ENCODE measurements at regions not wholly inside any gene's neighbourhood (a gene's known extent, or its start where the extent isn't known, plus 50 kb on each side); places are given as distances from the start of the nearest gene placed in this dataset.
"Not testable (repeated sequence)": the region's sequence is repeated elsewhere in the genome, so short reads cannot be mapped to it uniquely, and the experiment has no call there.

DNA sequence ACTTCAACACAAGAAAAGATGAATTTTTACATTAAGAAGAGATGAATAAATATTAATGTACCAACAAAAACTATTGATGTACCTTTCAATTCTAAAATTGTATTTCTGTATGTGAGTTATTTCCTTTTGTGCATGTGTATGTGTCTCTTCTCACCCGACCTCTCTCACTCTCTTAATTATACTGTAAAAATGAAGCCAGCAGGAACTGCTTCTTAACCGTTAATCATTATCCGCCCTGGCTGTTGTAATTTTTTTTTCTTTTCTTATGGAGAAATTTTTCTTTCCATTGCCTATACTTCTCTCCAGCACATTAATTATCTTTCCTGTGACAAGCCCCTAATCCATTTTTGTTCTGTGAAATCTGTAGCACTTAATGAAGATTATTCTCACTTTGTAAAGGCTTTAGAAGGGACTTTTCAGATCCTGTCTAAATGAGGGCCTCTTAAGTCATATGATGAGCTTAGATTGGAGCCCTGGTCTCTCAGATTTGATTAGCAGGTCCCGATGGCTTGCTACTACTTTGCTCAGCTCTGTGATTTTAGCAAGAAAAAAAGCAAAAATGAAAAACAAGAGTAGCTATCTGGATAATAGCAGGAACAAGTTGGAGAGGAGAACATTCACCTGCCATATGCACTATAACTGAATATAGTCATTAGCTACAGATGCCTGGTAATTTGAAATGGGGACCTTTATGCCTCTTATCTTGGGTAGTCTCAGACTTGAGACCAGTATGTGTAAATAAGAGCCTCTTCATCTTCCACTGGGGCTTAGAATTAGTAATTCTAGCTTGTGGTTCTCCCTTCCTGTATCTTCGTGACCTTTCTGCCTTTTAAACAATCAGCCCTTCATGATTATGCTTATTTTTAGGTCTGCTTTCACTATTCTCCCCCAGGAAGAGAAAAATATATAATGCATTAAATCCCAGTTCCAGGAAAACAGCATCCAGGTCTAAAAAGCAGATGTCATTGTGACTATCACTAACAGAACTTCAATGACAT lies 80.0 kb upstream of the COL1A2 start:
- H3K4me1 ChIP-seq: no peaks in the 10 kb centered on the region
- H3K36me3 ChIP-seq: no peaks in the 10 kb centered on the region

DNA sequence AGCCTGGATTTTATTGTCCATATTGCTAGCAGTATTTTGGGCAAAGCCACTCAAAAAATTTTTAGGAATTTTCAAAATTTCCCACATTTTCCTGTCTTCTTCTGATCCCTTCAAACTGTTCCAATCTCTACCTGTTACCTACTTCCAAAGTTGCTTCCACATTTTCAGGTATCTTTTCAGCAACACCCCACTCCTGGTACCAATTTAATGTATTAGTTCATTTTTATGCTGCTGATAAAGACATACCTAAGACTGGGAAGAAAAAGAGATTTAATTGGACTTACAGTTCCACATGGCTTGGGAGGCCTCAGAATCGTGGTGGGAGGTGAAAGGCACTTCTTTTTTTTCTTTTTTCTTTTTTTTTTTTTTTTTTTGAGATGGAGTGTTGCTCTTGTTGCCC lies 73.6 kb upstream of the COL1A2 start:
- H3K4me1 ChIP-seq; H3K9me3 ChIP-seq; H3K36me3 ChIP-seq; DNase-seq; H3K4me3 ChIP-seq (ENCODE audit: low read depth, low read length); H3K27me3 ChIP-seq: not testable (repeated sequence)

More for the DNA sequence above, 80.0 kb upstream of the COL1A2 start:
- TF ChIP-seq, protein P1, sequence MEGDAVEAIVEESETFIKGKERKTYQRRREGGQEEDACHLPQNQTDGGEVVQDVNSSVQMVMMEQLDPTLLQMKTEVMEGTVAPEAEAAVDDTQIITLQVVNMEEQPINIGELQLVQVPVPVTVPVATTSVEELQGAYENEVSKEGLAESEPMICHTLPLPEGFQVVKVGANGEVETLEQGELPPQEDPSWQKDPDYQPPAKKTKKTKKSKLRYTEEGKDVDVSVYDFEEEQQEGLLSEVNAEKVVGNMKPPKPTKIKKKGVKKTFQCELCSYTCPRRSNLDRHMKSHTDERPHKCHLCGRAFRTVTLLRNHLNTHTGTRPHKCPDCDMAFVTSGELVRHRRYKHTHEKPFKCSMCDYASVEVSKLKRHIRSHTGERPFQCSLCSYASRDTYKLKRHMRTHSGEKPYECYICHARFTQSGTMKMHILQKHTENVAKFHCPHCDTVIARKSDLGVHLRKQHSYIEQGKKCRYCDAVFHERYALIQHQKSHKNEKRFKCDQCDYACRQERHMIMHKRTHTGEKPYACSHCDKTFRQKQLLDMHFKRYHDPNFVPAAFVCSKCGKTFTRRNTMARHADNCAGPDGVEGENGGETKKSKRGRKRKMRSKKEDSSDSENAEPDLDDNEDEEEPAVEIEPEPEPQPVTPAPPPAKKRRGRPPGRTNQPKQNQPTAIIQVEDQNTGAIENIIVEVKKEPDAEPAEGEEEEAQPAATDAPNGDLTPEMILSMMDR (IDR thresholded peaks at IDR 0.05; ENCODE audit: low read depth, low read length): no peak
- peaks cover 3% of the 10 kb centered on the region; the same call in 1 of the 2 replicates for H3K27me3 ChIP-seq
- H3K9me3 ChIP-seq: no peaks in the 10 kb centered on the region
- no peak for DNase-seq
- H3K4me3 ChIP-seq (ENCODE audit: low read depth, low read length): no peak overlapping the region

DNA sequence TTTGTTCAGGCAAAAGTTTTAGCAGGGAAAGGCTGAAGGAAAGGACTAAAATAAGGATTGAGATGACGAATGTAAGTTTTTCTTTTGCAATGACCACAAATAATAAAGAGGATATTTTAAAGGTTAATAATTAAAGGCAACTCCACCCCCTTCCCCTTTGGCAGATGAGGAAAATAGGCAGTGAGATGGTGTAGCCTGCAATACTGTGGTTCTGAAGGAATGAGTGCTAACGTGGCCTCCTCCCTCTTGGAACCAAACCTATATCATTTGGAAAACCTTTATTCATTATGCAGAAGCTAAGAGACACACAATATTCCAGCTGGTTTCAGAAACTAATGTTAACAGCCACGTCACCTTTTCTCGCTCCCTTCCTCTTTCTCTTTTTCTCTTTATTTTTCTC lies 70.9 kb upstream of the COL1A2 start:
- TF ChIP-seq, protein P1 (IDR thresholded peaks at IDR 0.05; ENCODE audit: low read depth, low read length): no peak
- DNase-seq: no peak
- H3K4me3 ChIP-seq (ENCODE audit: low read depth, low read length): no peak overlapping the region
- no peaks in the 10 kb centered on the region for H3K27me3 ChIP-seq
- H3K9me3 ChIP-seq: no peaks in the 10 kb centered on the region
- no peaks in the 10 kb centered on the region for H3K4me1 ChIP-seq
- no peaks in the 10 kb centered on the region for H3K36me3 ChIP-seq

- Histone ChIP-seq H3K27me3 (no peaks in the 10 kb centered on the region), H3K4me3 (ENCODE audit: low read depth, low read length) (no peak overlapping the region), H3K4me1 (no peaks in the 10 kb centered on the region), H3K9me3 (no peaks in the 10 kb centered on the region), H3K36me3 (no peaks in the 10 kb centered on the region)
- DNase-seq: no peak
- TF ChIP-seq, protein P1 (IDR thresholded peaks at IDR 0.05; ENCODE audit: low read depth, low read length): no peak; the same call in 1 of the 2 replicates
These were observed 70.1 kb upstream of the COL1A2 start for GRCh38 chr7:94324380-94325121.

- no peak for DNase-seq
- Histone ChIP-seq H3K27me3 (no peaks in the 10 kb centered on the region; the same call in 1 of the 2 replicates), H3K4me1 (no peaks in the 10 kb centered on the region), H3K4me3 (ENCODE audit: low read depth, low read length) (no peak overlapping the region), H3K36me3 (no peaks in the 10 kb centered on the region), H3K9me3 (no peaks in the 10 kb centered on the region)
- TF ChIP-seq, protein P1 (IDR thresholded peaks at IDR 0.05; ENCODE audit: low read depth, low read length): no peak
These were observed 69.6 kb upstream of the COL1A2 start for GRCh38 chr7:94325122-94325475.

GRCh38 chr7:94330269-94331020 lies 64.2 kb upstream of the COL1A2 start:
- TF ChIP-seq, protein P1 (IDR thresholded peaks at IDR 0.05; ENCODE audit: low read depth, low read length): no peak
- H3K27me3 ChIP-seq: no peaks in the 10 kb centered on the region; the same call in 1 of the 2 replicates
- no peaks in the 10 kb centered on the region for H3K9me3 ChIP-seq
- no peak overlapping the region for H3K4me3 ChIP-seq (ENCODE audit: low read depth, low read length)
- H3K4me1 ChIP-seq: no peaks in the 10 kb centered on the region
- no peaks in the 10 kb centered on the region for H3K36me3 ChIP-seq
- DNase-seq: no peak
